ENCODE measurements at regions not wholly inside any gene's neighbourhood (a gene's known extent, or its start where the extent isn't known, plus 50 kb on each side); places are given as distances from the start of the nearest gene placed in this dataset.

GRCh38 chr3:170752571-170753155 is 117.3 kb downstream of the RPL22L1 start:
- no peak for DNase-seq (ENCODE audit: low read depth)

GRCh38 chr3:170751899-170752293 is 118.1 kb downstream of the RPL22L1 start:
- no peak for DNase-seq (ENCODE audit: low read depth)

DNA sequence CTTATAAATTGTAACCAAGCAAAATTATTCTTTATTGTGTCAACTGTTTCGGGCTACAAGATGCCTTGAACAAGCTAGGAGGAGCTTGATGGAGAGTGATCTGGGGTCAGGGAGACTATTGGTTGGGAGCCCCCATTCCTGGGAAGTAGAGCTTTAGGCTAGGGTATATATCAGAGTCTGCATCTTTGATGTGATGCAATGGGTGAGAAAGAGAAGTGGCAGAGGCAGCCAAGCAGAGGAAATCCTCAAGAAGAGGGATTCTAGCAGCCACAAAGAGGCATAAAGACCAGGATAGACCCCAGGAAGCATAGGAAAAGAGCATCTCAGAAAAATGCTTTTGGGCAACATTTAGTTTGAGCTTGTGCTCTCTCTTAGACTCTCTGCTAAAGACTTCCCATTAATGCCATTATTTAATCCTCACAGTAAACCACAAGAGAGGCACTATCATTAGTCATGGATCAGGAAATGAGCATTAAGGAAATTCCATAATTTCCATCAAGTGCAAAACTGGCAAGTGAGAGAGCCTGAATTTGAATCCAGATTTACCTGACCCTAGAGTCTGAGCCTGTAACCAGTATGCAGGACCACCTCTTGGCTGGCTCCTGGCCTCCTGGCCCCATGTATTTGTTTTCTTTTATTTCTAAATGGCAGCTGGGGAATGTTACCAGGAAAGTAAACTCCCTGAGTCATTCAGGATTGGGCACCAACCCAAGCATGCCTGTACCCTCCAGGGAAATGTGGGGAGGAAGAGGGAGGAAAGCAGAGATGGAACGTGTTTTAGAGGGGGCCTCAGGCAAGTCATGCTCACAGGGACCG is 118.7 kb downstream of the RPL22L1 start:
- no peak for DNase-seq (ENCODE audit: low read depth)

DNA sequence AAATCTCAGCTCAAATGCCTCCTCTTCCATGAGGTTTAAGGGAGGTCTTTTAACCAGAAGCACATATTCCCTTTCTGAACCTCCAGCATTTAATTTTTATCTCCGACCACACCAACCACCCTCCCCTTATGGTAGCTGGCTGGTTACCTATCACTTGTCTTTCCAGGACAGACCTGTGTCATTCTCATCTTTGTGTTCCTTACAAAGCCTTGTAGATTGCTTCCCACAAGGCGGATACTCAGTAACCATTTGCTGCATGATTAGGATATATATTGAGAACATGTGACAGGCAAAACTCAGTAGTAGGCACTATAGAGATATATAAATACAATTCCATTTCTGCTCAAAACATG is 119.5 kb downstream of the RPL22L1 start:
- no peak for DNase-seq (ENCODE audit: low read depth)

- DNase-seq (ENCODE audit: low read depth), result no peak
Observed at GRCh38 chr3:170749765-170750477, 120.1 kb downstream of the RPL22L1 start.

DNA sequence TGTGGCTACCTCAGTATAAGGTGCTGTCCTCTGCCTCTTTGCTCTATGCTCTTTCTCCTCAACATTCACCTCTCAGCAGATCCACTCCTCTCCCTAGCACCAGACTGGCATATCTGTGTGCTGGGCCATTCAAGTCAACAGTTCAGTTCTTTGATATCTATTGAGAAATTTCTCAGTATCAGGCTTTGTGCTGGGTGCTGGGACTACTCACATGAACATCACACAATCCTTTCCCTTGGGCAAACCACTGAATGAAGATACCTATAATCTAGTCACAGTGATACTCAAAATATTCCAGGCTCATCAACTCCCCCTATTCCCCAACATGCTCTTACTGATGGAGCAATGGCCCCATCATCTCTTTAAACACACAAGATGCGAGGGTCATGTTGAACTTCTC is 120.8 kb downstream of the RPL22L1 start:
- DNase-seq (ENCODE audit: low read depth), result no peak

DNA sequence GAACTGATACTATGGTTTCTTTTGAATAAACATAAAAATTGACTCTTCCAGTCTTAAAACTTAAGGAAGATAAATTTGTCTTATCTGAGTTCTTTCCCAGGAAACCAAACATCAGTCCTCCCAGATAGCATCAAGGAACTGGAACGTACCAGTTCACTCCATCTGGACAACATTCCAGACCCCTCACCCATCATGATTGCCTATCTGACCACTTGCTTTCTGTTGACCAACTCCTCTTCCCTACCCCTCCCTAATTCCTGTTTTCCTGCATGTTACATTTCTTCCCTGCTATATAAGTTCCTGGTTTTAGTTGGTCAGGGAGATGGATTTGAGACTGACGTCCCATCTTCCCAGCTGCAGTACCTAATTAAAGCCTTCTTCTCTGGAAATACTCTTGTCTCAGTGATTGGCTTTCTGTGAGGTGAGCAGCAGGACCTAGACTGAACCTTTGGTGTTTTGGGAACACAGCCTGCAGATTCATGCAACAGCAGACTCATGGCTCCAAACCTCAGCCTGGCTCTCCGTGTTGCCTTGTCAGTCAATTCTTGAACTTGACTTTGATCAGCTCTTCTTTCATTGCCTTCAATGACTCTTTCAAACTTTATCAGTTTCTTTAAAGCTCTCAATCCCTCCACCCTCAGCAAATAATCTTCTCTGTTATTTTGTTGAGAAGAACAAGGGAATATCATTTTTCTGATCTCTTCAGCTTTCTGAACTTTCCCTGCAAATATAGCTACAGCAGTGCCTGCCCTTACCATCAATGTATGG is 123.6 kb downstream of the RPL22L1 start:
- DNase-seq (ENCODE audit: low read depth), result no peak

DNA sequence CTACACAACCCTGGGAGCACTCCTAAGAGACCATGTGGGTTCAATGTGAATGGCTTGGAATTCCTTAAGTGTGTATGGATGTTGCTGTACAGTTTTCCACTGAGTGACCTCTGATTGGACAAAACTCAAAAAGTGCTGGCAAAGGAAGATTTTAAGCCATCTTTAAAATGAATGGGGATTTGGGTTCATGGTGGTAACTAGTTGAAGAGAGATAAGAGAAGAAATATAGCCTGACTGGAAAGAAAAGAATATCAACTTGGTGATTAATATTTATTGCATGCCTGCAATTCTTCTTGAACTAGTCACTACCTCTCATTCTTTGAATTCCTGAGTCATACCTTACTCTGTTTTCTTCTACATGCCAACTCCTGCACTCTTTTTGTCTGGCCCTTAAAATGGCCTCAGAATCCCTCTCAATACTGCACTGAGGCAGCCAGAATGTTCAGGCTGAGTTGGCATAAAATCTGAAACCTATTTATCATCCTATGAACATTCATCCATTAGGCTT is 124.7 kb downstream of the RPL22L1 start:
- no peak for DNase-seq (ENCODE audit: low read depth)

DNA sequence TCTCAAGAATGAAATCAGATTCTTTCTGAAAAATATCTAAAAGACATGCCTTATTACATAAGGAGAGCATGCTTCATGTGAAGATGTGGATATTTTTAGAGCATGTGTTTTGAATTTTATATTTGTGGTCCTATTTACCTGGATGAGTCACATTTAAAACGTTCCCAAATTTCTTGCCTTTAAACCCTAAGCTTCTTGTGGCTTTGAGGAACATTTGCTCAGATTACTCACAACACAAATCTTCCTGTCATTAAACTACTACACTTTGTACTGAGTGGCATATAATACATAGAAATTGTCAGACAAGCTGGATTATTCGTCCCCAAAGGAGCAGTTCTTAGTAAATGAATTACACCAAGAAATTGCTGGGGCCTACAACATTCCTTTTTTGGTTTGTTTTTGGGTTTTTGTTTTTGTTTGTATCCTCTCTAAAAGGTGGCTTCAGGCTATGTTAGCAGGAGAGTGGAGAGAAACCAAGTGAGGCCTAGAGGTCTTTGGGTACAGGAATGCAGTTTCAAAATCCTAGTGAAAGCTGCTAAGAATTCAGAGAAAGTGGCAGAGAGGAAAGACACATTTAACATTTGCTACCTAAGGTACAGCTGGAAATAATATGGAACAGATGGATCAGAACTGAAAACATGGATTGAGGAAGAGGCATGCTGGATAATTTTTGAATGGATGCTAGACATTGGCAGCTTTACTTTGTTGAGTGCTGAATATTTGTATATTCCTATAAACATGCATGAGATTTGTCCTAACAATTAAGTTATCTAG is 128.1 kb downstream of the RPL22L1 start:
- DNase-seq (ENCODE audit: low read depth), result no peak

DNA sequence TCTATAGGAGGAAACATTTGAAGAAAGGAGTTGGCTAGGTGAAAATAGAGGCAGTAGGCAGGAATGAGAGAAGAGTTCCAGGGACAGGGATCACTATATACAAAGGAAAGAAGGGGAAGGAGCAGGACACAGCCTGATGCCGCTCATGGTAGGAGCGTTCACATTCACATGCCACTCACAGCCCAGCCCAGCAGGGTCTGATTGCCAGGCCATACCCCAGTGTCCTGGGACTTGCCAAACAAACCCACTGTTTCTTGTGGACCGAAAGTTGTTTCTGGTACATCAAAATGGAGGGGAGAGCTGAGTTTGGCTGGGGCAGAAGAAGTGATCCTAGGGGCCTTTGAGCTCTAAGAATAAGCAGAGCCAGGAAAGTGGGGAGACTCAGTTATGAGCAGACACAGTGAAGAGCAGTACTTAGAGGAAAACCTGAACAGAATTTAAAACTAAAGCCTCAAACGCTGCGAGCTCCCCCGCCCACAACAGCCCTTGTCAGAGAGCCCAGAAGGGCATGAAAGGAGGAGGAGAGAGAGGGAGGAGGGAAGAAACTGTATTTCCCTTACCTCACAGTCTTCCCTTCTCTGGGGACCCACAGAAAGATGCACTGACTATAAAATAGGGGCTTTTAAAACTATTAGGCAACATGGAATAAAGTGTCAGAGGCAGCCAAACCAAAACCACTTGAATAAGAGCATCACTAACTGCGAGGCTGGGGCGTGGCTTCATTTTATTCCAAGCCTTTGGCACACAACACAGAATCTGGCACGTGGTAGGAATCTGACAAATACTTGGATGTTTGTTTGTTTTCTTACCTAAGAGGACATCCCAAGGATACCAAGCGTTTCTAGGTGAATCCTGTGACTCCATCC is 129.0 kb downstream of the RPL22L1 start:
- DNase-seq (ENCODE audit: low read depth), result no peak

GRCh38 chr3:170740285-170740684 is 129.7 kb downstream of the RPL22L1 start:
- DNase-seq (ENCODE audit: low read depth), result no peak

DNA sequence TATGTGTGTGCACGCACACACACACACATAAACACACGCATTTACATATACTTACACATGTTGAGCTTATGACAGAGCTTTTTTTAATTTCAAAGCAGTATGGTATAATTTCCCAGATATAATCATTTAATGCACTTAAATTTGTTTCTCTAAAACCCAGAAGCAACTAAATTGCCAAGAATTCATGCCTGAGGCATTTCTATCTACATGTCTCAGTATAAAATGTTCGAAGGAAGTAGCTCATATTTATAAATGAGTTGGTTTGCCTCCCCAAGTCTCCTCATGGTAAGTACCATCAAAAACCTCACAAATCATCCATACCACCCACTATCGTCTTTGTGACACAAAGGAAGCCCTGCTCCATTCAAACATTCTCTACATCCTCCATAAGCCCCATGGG is 130.6 kb downstream of the RPL22L1 start:
- DNase-seq (ENCODE audit: low read depth), result no peak

- no peak for DNase-seq (ENCODE audit: low read depth)
Observed at GRCh38 chr3:170738766-170739165, 131.2 kb downstream of the RPL22L1 start.

DNA sequence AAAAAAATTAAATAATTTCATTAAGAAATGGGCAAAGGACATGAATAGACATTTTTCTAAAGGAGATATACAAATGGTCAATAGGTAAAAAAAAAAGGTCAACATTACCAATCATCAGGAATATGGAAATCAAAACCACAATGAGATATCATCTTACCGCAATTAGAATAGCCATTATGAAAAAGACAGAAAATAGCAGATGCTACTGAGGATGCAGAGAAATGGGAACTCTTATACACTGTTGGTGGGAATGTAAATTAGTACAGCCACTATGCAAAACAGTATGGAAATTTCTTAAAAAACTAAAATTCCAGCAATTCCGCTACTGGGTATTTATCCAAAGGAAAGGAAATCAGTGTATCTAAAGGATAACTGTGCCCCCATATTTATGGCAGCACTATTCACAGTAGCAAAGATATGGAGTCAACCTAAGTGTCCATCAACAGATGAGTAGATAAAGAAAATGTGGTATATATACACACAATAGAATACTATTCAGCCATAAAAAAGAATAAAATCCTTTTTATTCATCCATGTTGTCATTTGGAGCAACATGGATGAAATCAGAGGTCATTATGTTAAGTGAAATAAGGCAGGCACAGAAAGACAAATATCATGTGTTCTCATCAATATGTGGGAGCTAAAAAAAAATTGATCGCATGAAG is 132.4 kb downstream of the RPL22L1 start:
- DNase-seq (ENCODE audit: low read depth), result no peak

DNA sequence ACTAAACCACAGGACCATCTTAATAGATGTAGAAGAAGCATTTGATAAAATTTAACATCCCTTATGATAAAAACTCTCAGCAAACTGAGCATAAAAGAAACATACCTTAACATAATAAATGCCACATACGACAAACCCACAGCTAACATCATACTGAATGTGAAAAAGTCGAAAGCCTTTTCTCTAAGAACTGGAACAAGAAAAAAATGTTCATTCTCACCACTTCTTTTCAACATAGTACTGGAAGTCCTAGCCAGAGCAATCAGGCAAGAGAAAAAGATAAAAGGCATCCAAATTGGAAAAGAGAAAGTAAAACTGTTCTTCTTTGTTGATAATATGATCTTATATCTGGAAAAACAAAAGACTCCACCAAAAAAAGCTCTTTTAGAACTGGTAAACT is 134.2 kb downstream of the RPL22L1 start:
- no peak for DNase-seq (ENCODE audit: low read depth)

GRCh38 chr3:170734735-170735065 is 135.3 kb downstream of the RPL22L1 start:
- no peak for DNase-seq (ENCODE audit: low read depth)

DNA sequence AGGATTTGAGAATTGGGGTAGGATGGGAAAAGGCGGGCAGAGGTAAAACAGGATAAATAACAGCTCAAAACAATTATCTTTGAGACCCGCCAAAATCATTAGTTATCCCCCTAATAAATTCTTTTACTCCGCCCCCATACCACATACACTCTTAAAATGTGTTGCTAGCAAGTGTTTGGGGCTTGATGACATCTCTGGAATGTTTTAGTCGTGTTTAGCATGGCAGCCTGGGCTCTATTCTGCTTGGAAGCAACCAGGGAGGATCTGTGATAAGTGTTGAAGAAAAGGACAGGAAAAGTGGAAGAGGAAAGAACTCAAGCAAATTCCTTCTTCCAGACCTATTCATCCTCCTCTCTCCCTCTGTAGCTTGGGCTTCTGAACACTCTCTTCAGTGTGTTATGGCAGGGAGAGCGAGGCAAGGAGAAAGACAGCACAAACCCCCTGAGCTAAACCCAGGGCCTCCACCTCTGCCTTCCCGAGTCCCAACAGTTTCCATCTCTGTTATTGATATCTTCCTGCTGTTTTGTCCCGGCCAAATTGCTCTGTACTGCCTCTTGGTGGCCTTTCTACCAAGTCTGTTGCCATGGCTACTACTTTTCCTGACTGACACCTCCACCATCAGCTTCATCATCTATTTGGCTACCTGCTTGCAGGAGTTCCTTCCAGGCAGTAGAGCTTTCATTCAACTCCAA is 135.8 kb downstream of the RPL22L1 start:
- no peak for DNase-seq (ENCODE audit: low read depth)

- DNase-seq (ENCODE audit: low read depth), result no peak
Observed at GRCh38 chr3:170732660-170733245, 137.2 kb downstream of the RPL22L1 start.

DNA sequence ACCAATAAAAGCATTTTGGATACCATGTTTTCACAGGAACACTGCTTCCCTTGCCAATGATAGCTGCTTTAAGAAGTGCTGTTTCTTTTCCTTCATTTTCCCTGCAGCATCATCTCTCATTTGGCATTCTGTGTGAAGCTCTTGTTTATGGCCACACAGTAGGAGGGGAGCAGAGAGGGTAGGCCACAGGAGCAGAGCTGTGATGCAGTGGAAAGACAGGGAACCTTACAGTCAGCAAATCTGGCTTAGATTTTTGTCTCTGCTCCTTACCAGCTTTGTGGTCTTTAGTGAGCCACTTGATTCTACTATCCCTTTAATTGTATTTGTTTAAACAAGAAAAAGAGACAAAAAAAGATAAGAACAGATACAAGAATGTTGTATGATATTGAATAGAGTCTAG is 138.7 kb downstream of the RPL22L1 start:
- DNase-seq (ENCODE audit: low read depth), result no peak
